Upper lobe of right lung (tissue), 1 donor: ENCODE measurements at regions not wholly inside any gene's neighbourhood (a gene's known extent, or its start where the extent isn't known, plus 50 kb on each side); places are given as distances from the start of the nearest gene placed in this dataset.

Source experiments
- ATAC-seq: fragments of 200-7000 bp; cut with Tn5 transposase; one replicate; pipeline ENCODE4 v1.9.1; 2020; ENCODE audit warnings: mild to moderate bottlenecking, moderate library complexity
- DNase-seq: peaks from one replicate; pipeline ENCODE4 v3.0.0-alpha.2; 2020
- H3K27ac ChIP-seq: fragments of 200-600 bp; one replicate; pipeline ENCODE4 v1.8.0; 2022
- H3K27me3 ChIP-seq: fragments of 200-600 bp; one replicate; pipeline ENCODE4 v1.8.0; 2022; ENCODE audit warnings: mild to moderate bottlenecking
- H3K36me3 ChIP-seq: fragments of 200-600 bp; one replicate; pipeline ENCODE4 v1.8.0; 2022
- H3K4me1 ChIP-seq: fragments of 200-600 bp; one replicate; pipeline ENCODE4 v1.8.0; 2022
- H3K4me3 ChIP-seq: fragments of 200-600 bp; one replicate; pipeline ENCODE4 v1.8.0; 2022; ENCODE audit warnings: mild to moderate bottlenecking
- H3K9me3 ChIP-seq: fragments of 200-600 bp; one replicate; pipeline ENCODE4 v1.8.0; 2022
- CTCF ChIP-seq: fragments of 200-600 bp; IDR thresholded peaks from one replicate; pipeline ENCODE4 v1.8.0; 2022; ENCODE audit warnings: antibody characterized with exemption
- intact Hi-C: fragments of 100-400 bp; cut with DNase I; formaldehyde crosslinking; loops from one replicate; pipeline ENCODE4 v1.11.0; 2022
- donor health status: DM: no; HTN: yes; CAD: no; lungs with severe emphysema.

DNA sequence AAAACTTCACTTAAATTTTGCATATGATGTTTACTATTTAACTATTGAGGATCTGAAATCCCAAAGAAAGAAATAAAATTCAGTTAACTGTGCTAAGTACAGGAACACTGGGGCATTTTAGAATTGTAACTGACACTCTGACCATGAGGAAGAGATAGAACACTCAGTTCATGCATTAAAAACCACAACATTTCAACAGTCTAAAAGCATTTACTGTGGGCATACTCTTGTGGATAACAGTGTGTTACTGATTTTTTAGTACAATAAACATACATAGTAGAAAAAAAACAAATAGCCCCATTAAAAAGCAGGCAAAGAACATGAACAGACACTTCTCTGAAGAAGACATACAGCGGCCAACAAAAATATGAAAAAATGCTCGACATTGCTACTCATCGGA, 1122.7 kb upstream of the PIK3C3 start:
- Histone ChIP-seq H3K9me3 (no peaks in the 10 kb centered on the region), H3K27me3 (no peaks in the 10 kb centered on the region), H3K27ac (no peak overlapping the region), H3K4me3 (no peak overlapping the region), H3K36me3 (no peaks in the 10 kb centered on the region), H3K4me1 (no peaks in the 10 kb centered on the region)
- DNase-seq (no peak), ATAC-seq (no peak)
- no peak for TF ChIP-seq CTCF
- intact Hi-C loops = no loop called here

DNA sequence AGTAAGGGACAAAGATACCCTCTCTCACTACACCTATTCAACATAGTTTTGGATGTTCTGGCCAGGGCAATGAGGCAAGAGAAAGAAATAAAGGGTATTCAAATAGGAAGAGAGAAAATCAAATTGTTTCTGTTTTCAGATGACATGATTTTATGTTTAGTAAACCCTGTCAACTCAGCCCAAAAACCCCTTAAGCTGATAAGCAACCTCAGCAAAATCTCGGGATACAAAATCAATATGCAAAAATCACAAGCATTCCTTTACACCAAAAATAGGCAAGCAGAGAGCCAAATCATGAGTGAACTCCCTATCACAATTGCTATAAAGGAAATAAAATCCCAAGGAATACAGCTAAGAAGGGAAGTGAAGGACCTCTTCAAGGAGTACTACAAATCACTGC, 1130.7 kb upstream of the PIK3C3 start:
- DNase-seq (no peak), ATAC-seq (no peak)
- Histone ChIP-seq H3K4me1 (no peaks in the 10 kb centered on the region), H3K9me3 (no peaks in the 10 kb centered on the region), H3K4me3 (no peak overlapping the region), H3K27ac (no peak overlapping the region), H3K27me3 (no peaks in the 10 kb centered on the region), H3K36me3 (no peaks in the 10 kb centered on the region)
- intact Hi-C loops = no loop called here
- TF ChIP-seq CTCF = no peak

- Histone ChIP-seq H3K27ac (no peak overlapping the region), H3K4me3 (no peak overlapping the region), H3K36me3 (no peaks in the 10 kb centered on the region), H3K27me3 (no peaks in the 10 kb centered on the region), H3K9me3 (no peaks in the 10 kb centered on the region), H3K4me1 (no peaks in the 10 kb centered on the region)
- no peak for DNase-seq
- intact Hi-C loops = no loop called here
- TF ChIP-seq CTCF = no peak
- no peak for ATAC-seq
These were observed 1133.3 kb upstream of the PIK3C3 start for GRCh38 chr18:40821596-40822243.

- TF ChIP-seq CTCF = no peak
- ATAC-seq (no peak), DNase-seq (no peak)
- Histone ChIP-seq H3K9me3 (no peaks in the 10 kb centered on the region), H3K4me3 (no peak overlapping the region), H3K4me1 (no peaks in the 10 kb centered on the region), H3K27ac (no peak overlapping the region), H3K27me3 (no peaks in the 10 kb centered on the region), H3K36me3 (no peaks in the 10 kb centered on the region)
- intact Hi-C loops = no loop called here
These were observed 1142.0 kb upstream of the PIK3C3 start for GRCh38 chr18:40812981-40813515.

GRCh38 chr18:40810372-40810771, 1144.7 kb upstream of the PIK3C3 start:
- intact Hi-C loops = no loop called here
- Histone ChIP-seq H3K4me1 (no peaks in the 10 kb centered on the region), H3K9me3 (no peaks in the 10 kb centered on the region), H3K36me3 (no peaks in the 10 kb centered on the region), H3K27me3 (no peaks in the 10 kb centered on the region), H3K27ac (no peak overlapping the region), H3K4me3 (no peak overlapping the region)
- ATAC-seq (no peak), DNase-seq (no peak)
- no peak for TF ChIP-seq CTCF

GRCh38 chr18:40789286-40789685, 1165.7 kb upstream of the PIK3C3 start:
- ATAC-seq (no peak), DNase-seq (no peak)
- intact Hi-C loops = no loop called here
- H3K27ac ChIP-seq = no peak overlapping the region
- no peaks in the 10 kb centered on the region for H3K9me3 ChIP-seq
- H3K4me3 ChIP-seq = no peak overlapping the region
- no peak for TF ChIP-seq CTCF
- H3K36me3 ChIP-seq = no peaks in the 10 kb centered on the region
- no peaks in the 10 kb centered on the region for H3K4me1 ChIP-seq
- H3K27me3 ChIP-seq = no peaks in the 10 kb centered on the region
